ENCODE measurements at regions not wholly inside any gene's neighbourhood (a gene's known extent, or its start where the extent isn't known, plus 50 kb on each side); places are given as distances from the start of the nearest gene placed in this dataset.

- Histone ChIP-seq H3K4me2 (ENCODE audit: insufficient read depth, low read length) (no peak overlapping the region), H3K4me3 (ENCODE audit: low read depth in 1 of 2, low read length in 2 of 2) (no peak overlapping the region), H3K27me3 (ENCODE audit: insufficient read depth, low read length, poor library complexity) (no peaks in the 10 kb centered on the region), H3K79me2 (ENCODE audit: insufficient read depth, low read length) (no peaks in the 10 kb centered on the region), H3K36me3 (ENCODE audit: insufficient read depth, low read length) (no peaks in the 10 kb centered on the region), H3K9ac (ENCODE audit: low read depth, low read length) (no peak overlapping the region), H3K4me1 (ENCODE audit: insufficient read depth, low read length) (no peaks in the 10 kb centered on the region), H3K27ac (ENCODE audit: low read length) (no peak overlapping the region), H4K20me1 (ENCODE audit: insufficient read depth, low read length) (no peaks in the 10 kb centered on the region), H3K9me3 (ENCODE audit: insufficient read depth, low read length, severe bottlenecking) (peaks cover 8% of the 10 kb centered on the region), H2AFZ (ENCODE audit: low read depth, low read length) (no peak overlapping the region)
- TF ChIP-seq EZH2 (IDR thresholded peaks at IDR 0.05; ENCODE audit: borderline replicate concordance, low read depth, low read length, severe bottlenecking): no peak
- TF ChIP-seq, protein P1, sequence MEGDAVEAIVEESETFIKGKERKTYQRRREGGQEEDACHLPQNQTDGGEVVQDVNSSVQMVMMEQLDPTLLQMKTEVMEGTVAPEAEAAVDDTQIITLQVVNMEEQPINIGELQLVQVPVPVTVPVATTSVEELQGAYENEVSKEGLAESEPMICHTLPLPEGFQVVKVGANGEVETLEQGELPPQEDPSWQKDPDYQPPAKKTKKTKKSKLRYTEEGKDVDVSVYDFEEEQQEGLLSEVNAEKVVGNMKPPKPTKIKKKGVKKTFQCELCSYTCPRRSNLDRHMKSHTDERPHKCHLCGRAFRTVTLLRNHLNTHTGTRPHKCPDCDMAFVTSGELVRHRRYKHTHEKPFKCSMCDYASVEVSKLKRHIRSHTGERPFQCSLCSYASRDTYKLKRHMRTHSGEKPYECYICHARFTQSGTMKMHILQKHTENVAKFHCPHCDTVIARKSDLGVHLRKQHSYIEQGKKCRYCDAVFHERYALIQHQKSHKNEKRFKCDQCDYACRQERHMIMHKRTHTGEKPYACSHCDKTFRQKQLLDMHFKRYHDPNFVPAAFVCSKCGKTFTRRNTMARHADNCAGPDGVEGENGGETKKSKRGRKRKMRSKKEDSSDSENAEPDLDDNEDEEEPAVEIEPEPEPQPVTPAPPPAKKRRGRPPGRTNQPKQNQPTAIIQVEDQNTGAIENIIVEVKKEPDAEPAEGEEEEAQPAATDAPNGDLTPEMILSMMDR (IDR thresholded peaks at IDR 0.05; ENCODE audit: borderline replicate concordance, extremely low read depth, low read length, poor library complexity, severe bottlenecking): no peak
- no peak for DNase-seq
- no peak for ATAC-seq (ENCODE audit: insufficient read depth, low read depth)
Measured at GRCh38 chr6:146968041-146968760, 236.0 kb upstream of the STXBP5 start.

- H2AFZ ChIP-seq (ENCODE audit: low read depth, low read length): no peak overlapping the region
- H3K4me1 ChIP-seq (ENCODE audit: insufficient read depth, low read length): no peaks in the 10 kb centered on the region
- ATAC-seq (ENCODE audit: insufficient read depth, low read depth) (no peak), DNase-seq (no peak)
- H4K20me1 ChIP-seq (ENCODE audit: insufficient read depth, low read length): no peaks in the 10 kb centered on the region
- no peaks in the 10 kb centered on the region for H3K79me2 ChIP-seq (ENCODE audit: insufficient read depth, low read length)
- no peaks in the 10 kb centered on the region for H3K27me3 ChIP-seq (ENCODE audit: insufficient read depth, low read length, poor library complexity)
- TF ChIP-seq, protein P1 (IDR thresholded peaks at IDR 0.05; ENCODE audit: borderline replicate concordance, extremely low read depth, low read length, poor library complexity, severe bottlenecking): no peak
- no peak for TF ChIP-seq EZH2 (IDR thresholded peaks at IDR 0.05; ENCODE audit: borderline replicate concordance, low read depth, low read length, severe bottlenecking)
- no peak overlapping the region for H3K27ac ChIP-seq (ENCODE audit: low read length)
- no peaks in the 10 kb centered on the region for H3K36me3 ChIP-seq (ENCODE audit: insufficient read depth, low read length)
- H3K4me3 ChIP-seq (ENCODE audit: low read depth in 1 of 2, low read length in 2 of 2): no peak overlapping the region
- H3K4me2 ChIP-seq (ENCODE audit: insufficient read depth, low read length): no peak overlapping the region
- no peak overlapping the region for H3K9ac ChIP-seq (ENCODE audit: low read depth, low read length)
- H3K9me3 ChIP-seq (ENCODE audit: insufficient read depth, low read length, severe bottlenecking): no peaks in the 10 kb centered on the region
Measured at GRCh38 chr6:146972546-146972945, 231.7 kb upstream of the STXBP5 start.

- no peaks in the 10 kb centered on the region for H3K9me3 ChIP-seq (ENCODE audit: insufficient read depth, low read length, severe bottlenecking)
- no peaks in the 10 kb centered on the region for H3K4me1 ChIP-seq (ENCODE audit: insufficient read depth, low read length)
- DNase-seq (no peak), ATAC-seq (ENCODE audit: insufficient read depth, low read depth) (no peak)
- no peak overlapping the region for H2AFZ ChIP-seq (ENCODE audit: low read depth, low read length)
- no peak overlapping the region for H3K9ac ChIP-seq (ENCODE audit: low read depth, low read length)
- TF ChIP-seq, protein P1 (IDR thresholded peaks at IDR 0.05; ENCODE audit: borderline replicate concordance, extremely low read depth, low read length, poor library complexity, severe bottlenecking): no peak
- no peak for TF ChIP-seq EZH2 (IDR thresholded peaks at IDR 0.05; ENCODE audit: borderline replicate concordance, low read depth, low read length, severe bottlenecking)
- H3K27me3 ChIP-seq (ENCODE audit: insufficient read depth, low read length, poor library complexity): no peaks in the 10 kb centered on the region
- no peak overlapping the region for H3K4me2 ChIP-seq (ENCODE audit: insufficient read depth, low read length)
- H4K20me1 ChIP-seq (ENCODE audit: insufficient read depth, low read length): no peaks in the 10 kb centered on the region
- H3K27ac ChIP-seq (ENCODE audit: low read length): no peak overlapping the region
- H3K4me3 ChIP-seq (ENCODE audit: low read depth in 1 of 2, low read length in 2 of 2): no peak overlapping the region
- H3K36me3 ChIP-seq (ENCODE audit: insufficient read depth, low read length): no peaks in the 10 kb centered on the region
- H3K79me2 ChIP-seq (ENCODE audit: insufficient read depth, low read length): no peaks in the 10 kb centered on the region
Measured at GRCh38 chr6:146974351-146974750, 229.9 kb upstream of the STXBP5 start.
